Loucy (cell line): ENCODE measurements at regions not wholly inside any gene's neighbourhood (a gene's known extent, or its start where the extent isn't known, plus 50 kb on each side); places are given as distances from the start of the nearest gene placed in this dataset.

ENCODE experiments used
- CTCF ChIP-seq: fragments of 200-600 bp; sonication (generic); conservative IDR thresholded peaks from 2 replicates; pipeline ENCODE4 v1.5.1; 2014; ENCODE audit warnings: mild to moderate bottlenecking, antibody characterized with exemption, low read length
- EZH2phosphoT487 ChIP-seq: fragments of 200-600 bp; IDR thresholded peaks from 2 replicates; pipeline ENCODE4 v1.6.1; 2018; ENCODE audit warnings: antibody characterized with exemption, mild to moderate bottlenecking, moderate library complexity, borderline replicate concordance

GRCh38 chr2:107320881-107321280 is 434.9 kb upstream of the ST6GAL2 start:
- TF ChIP-seq CTCF (no peak), EZH2phosphoT487 (no peak)
